GM10266 (cell line): ENCODE measurements at regions not wholly inside any gene's neighbourhood (a gene's known extent, or its start where the extent isn't known, plus 50 kb on each side); places are given as distances from the start of the nearest gene placed in this dataset.

ENCODE experiments used
- DNase-seq: peaks from one replicate; pipeline ENCODE4 v3.0.0; 2012; ENCODE audit errors: extremely low spot score
- TF ChIP-seq, protein P1 (sequence below): IDR thresholded peaks from 2 replicates; pipeline ENCODE4 v1.5.1; 2012; ENCODE audit warnings: mild to moderate bottlenecking, low read depth; ENCODE audit not compliant: control insufficient read depth, insufficient read depth; ENCODE audit errors: missing control alignments

DNA sequence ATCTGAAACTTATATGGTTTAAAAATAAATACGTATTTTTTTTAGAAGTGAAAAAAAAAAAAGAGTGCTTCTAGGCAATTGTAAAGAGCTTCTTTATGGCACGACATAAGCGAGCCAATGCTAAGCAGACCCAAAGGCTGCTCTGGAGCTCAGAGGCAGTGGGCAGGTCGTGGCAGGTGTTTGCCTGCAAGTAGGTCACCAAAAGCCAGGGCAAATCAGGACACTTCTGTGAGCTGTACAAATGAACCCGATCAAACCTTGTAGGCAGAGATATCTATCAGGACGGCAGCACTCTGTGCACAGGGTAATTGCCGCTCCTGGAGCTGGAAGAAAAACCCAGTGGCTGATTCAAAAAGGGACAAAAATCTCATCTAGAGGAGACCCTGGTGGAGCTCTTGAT lies 75.9 kb downstream of the IRX2 start:
- no peak for DNase-seq
- TF ChIP-seq, protein P1, sequence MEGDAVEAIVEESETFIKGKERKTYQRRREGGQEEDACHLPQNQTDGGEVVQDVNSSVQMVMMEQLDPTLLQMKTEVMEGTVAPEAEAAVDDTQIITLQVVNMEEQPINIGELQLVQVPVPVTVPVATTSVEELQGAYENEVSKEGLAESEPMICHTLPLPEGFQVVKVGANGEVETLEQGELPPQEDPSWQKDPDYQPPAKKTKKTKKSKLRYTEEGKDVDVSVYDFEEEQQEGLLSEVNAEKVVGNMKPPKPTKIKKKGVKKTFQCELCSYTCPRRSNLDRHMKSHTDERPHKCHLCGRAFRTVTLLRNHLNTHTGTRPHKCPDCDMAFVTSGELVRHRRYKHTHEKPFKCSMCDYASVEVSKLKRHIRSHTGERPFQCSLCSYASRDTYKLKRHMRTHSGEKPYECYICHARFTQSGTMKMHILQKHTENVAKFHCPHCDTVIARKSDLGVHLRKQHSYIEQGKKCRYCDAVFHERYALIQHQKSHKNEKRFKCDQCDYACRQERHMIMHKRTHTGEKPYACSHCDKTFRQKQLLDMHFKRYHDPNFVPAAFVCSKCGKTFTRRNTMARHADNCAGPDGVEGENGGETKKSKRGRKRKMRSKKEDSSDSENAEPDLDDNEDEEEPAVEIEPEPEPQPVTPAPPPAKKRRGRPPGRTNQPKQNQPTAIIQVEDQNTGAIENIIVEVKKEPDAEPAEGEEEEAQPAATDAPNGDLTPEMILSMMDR = no peak

GRCh38 chr5:2674456-2674855 lies 77.0 kb downstream of the IRX2 start:
- TF ChIP-seq, protein P1 = no peak
- no peak for DNase-seq

DNA sequence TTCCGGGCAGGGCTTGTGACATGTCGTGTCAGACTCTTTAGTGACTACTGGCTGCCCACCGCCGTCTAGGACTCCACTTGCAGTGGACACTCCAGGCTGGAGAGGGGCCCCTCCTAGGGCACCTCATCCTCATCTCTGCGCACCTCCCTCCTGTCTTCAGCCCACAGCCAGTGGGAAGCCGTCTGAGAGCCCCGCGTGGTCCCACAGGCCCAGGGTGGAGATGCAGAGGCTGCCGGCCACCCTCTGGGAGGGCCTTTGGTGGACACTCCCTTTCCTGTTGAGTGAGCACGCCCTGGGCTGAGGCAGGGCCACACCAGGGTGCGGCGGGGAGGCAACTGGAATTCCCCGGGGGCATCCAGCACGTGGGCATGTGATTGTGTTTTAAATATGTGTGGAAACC lies 80.5 kb downstream of the IRX2 start:
- no peak for DNase-seq
- TF ChIP-seq, protein P1 = no peak

GRCh38 chr5:2669913-2670312 lies 81.6 kb downstream of the IRX2 start:
- DNase-seq = no peak
- TF ChIP-seq, protein P1 = no peak

DNA sequence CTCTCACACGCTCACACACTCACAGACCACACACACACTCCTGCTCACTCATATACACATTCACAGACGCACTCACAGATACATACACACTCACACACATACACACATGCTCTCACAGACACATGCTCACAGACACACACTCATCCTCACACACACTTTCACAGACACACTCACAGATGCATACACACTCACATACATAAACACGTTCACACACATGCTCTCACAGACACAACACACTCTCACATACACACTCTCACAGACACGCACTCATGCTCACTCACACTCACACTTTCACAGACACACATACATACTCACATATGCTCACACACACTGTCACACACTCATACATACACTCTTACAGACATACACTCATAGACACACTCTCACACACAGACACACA lies 82.2 kb downstream of the IRX2 start:
- no peak for DNase-seq
- TF ChIP-seq, protein P1 = no peak

GRCh38 chr5:2666081-2666480 lies 85.4 kb downstream of the IRX2 start:
- TF ChIP-seq, protein P1 = no peak

DNA sequence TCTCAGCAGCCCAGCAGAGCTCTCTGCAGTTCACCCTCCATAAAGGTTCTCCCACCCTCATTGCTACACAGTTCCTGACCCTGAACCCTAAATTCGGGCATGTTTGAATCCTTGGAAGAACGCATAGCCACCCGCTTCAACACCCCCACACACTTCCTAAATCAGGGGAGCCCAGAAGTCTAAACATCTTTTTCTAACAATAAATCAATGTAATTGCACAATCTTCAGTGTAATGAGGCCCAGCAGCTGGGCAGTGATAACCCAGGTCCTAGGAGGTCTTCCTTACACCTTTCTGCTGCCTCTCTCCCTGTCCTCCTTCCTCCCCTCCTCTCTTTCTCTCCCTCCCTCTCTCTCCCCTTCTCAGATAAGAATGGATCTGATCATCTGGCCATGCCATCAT lies 88.0 kb downstream of the IRX2 start:
- TF ChIP-seq, protein P1 = no peak

More at GRCh38 chr5:2666081-2666480, 85.4 kb downstream of the IRX2 start:
- DNase-seq = no peak

More for the DNA sequence above, 88.0 kb downstream of the IRX2 start:
- DNase-seq = no peak
